GM10266 (cell line): ENCODE measurements at regions not wholly inside any gene's neighbourhood (a gene's known extent, or its start where the extent isn't known, plus 50 kb on each side); places are given as distances from the start of the nearest gene placed in this dataset.

Experiments
- DNase-seq: peaks from one replicate; pipeline ENCODE4 v3.0.0; 2012; ENCODE audit errors: extremely low spot score
- TF ChIP-seq, protein P1 (sequence below): IDR thresholded peaks from 2 replicates; pipeline ENCODE4 v1.5.1; 2012; ENCODE audit warnings: mild to moderate bottlenecking, low read depth; ENCODE audit not compliant: control insufficient read depth, insufficient read depth; ENCODE audit errors: missing control alignments

DNA sequence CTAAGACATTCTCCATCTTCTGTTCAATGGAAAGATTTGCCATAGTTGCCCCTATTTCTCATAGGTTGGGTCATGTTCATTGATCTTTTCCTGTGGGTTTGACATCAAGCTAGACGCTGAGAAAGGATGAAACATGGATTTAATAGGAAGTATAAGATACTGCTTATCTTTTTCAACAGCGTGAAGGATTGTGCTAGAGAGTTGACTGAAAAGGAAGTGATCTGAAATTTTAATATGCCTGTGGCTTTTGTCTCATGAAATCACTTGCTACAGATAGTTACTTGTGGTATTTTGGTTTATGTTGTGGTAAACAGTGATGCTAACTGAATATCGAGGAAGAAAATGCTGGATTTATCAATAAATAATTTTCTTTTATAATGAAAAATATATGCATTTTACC lies 442.9 kb downstream of the EDEM1 start:
- TF ChIP-seq, protein P1, sequence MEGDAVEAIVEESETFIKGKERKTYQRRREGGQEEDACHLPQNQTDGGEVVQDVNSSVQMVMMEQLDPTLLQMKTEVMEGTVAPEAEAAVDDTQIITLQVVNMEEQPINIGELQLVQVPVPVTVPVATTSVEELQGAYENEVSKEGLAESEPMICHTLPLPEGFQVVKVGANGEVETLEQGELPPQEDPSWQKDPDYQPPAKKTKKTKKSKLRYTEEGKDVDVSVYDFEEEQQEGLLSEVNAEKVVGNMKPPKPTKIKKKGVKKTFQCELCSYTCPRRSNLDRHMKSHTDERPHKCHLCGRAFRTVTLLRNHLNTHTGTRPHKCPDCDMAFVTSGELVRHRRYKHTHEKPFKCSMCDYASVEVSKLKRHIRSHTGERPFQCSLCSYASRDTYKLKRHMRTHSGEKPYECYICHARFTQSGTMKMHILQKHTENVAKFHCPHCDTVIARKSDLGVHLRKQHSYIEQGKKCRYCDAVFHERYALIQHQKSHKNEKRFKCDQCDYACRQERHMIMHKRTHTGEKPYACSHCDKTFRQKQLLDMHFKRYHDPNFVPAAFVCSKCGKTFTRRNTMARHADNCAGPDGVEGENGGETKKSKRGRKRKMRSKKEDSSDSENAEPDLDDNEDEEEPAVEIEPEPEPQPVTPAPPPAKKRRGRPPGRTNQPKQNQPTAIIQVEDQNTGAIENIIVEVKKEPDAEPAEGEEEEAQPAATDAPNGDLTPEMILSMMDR: no peak
- no peak for DNase-seq

DNA sequence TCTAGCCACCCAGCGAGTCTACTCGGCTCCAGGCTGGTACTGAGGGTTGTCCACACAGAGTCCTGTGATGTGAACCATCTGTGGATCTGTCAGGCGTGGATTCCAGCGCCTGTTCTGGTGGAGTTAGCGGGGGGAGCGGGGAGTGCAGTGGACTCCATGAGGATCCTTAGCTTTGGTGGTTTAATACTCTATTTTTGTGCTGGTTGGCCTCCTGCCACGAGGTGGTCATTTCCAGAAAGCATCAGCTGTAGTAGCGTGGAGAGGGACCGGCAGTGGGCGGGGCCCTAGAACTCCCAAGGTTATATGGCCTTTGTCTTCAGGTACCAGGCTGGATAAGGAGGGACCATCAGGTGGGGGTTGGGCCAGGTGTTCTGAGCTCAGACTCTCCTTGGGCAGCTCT lies 446.5 kb downstream of the EDEM1 start:
- DNase-seq: no peak
- TF ChIP-seq, protein P1: no peak

DNA sequence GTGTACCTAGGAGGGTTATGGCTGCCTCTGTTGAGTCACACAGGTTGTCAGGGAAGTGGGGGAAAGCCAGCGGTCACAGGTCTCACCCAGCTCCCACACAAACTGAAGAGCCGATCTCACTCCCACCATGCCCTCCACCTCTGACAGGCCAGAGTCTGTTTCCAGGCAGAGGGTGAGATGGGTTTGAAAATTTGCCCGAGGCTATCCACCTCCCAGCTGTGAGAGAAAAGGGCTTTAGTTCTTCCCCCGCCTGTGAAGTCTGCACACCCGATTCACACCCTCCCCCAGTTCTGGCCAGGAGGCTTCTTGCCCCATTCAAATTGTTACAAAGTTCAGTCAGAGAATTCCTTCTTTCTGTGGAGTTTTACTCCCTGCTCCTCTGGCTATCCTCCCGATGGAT lies 446.9 kb downstream of the EDEM1 start:
- TF ChIP-seq, protein P1: no peak
- no peak for DNase-seq

DNA sequence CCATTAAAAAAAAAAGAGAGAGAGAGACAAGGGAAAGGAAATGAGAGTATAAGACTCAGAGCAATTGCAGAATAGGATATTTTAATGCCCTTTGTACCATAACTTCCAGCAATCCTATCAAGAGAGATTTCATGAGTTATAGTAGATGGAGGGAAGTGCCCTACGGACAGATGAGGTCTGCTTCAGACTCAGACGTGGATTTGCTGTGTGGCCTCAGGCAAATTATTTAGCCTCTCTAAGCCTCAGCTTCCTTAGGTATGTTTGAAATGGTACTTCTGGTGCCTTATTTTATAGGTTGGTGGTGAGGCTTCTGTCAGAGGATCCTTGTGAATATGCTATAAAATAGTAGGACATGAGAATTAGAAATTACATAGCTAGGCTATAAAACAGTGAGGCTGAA lies 448.2 kb downstream of the EDEM1 start:
- no peak for DNase-seq
- TF ChIP-seq, protein P1: no peak

DNA sequence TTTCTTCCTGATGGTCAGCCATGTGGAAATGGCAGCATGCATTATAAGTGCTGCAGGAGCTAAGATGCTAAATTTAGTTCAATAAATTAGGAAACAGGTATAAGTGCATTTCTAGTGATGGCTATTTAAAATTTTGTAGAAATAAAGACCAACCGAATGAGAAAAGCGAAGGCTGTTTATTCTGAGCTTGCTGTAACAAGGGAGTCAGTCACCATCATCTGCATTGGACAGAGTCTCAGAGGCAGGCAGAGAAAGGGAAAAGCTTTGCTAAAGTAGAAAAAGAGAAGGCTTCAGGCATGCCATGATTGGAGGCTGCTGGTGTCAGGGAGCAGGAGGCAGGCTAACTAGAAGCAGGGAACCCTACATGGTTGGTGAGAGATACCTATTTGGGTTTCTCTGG lies 451.0 kb downstream of the EDEM1 start:
- TF ChIP-seq, protein P1: no peak
- no peak for DNase-seq

DNA sequence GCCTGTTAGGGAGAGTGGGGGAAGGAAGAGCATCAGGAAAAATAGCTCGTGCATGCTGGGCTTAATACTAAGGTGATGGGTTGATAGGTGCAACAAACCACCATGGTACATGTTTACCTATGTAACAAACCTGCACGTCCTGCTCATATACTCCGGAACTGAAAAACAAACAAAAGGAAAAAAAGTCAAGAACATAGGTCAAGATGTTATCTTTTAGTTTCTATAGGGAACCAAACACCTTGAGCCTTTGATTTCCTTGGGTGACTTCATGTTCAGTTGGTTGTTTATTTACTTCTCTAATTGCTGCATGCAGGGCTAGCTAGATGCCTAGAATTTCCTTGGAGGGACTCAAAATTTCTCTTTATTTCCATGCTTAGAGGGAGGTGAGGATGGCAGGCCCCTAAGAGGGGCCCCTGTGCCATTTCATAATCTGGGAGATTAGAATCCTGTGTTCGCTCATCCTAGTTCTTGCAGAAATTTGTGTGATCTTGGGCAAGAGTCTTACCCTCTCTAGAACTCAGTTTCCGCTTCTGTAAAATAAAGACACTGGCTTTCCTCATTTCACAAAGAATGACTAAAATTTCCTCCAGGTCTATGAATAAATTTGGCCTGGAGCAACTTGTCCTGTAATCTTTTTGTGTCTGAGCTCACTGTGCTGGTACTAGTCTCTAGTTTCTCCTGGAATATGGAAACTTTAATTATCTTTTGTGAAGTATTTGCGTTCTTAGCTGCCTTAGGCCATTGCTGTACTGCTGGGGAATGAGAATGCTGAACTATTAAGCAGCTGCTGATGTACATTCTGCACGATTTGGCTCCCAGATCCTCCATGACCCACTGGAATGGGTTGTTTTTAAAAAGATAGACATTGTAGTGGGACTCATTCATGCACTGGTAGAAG lies 457.5 kb downstream of the EDEM1 start:
- TF ChIP-seq, protein P1: no peak
- no peak for DNase-seq

DNA sequence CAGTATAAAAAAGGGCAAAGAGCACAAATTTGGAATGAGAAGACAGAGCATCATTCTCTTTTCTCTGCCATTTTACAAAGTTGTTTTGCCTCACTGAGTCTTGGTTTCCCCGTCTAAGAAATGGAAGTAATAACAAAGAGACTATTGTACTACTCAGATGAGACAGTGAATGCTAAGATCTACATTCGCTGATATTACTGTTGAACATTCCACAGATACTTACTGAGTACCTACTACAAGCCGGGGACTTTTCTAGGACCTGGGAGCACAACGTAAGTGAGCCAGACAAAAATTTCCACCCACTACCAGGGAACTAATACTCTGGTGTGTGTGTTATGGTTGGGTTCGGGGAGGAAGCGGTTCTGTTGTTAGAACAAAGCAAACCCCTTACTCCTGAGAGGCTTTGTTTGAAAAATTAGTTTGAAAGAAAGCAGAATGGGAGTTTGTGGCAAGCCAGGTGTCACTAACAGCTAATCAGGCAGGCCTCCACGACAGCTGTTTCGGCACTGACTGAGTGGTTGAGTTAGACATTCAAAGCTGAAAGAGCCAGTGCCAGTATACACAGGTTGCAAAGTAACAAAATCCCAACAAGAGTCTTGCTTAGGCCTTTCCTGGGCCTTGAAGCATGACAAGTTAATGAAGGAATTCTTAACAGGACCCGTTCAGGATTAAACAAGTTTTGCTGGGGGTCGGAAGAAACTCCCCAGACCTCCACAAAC lies 458.3 kb downstream of the EDEM1 start:
- TF ChIP-seq, protein P1: no peak

More for the DNA sequence above, 458.3 kb downstream of the EDEM1 start:
- DNase-seq: no peak
